ENCODE measurements at regions not wholly inside any gene's neighbourhood (a gene's known extent, or its start where the extent isn't known, plus 50 kb on each side); places are given as distances from the start of the nearest gene placed in this dataset.

GRCh38 chr20:52268184-52268749, 76.7 kb upstream of the ZFP64 start:
- no peak overlapping the region for H4K91ac ChIP-seq (replicated peaks; ENCODE audit: insufficient read length, low read length)
- H3K23ac ChIP-seq (ENCODE audit: insufficient read length), result no peak overlapping the region
- no peaks in the 10 kb centered on the region for H3K27me3 ChIP-seq (replicated peaks in 1 of 4; ENCODE audit: control insufficient read depth in 3 of 4, extremely low read depth in 1 of 4, insufficient read depth in 3 of 4, low read length in 3 of 4)
- H2BK12ac ChIP-seq (ENCODE audit: low read depth, low read length), result no peak overlapping the region
- H3K18ac ChIP-seq (ENCODE audit: extremely low read depth, low read length), result no peak overlapping the region
- no peak overlapping the region for H2BK20ac ChIP-seq (ENCODE audit: low read length)
- DNase-seq (ENCODE audit: low read depth in 1 of 2, low spot score in 2 of 2) (no peak), FAIRE-seq (no peak)
- H3K4ac ChIP-seq (replicated peaks; ENCODE audit: insufficient read length, low read depth, low read length), result no peak overlapping the region
- no peak overlapping the region for H4K8ac ChIP-seq (ENCODE audit: extremely low read depth, insufficient read depth, low read length)
- TF ChIP-seq TEAD4 (IDR thresholded peaks at IDR 0.05; ENCODE audit: low read depth, low read length) (no peak), EZH2 (IDR thresholded peaks at IDR 0.05; ENCODE audit: low read depth, low read length, severe bottlenecking) (no peak), TAF1 (IDR thresholded peaks at IDR 0.05; ENCODE audit: low read depth, low read length) (no peak), TBP (IDR thresholded peaks at IDR 0.05; ENCODE audit: low read depth, low read length) (no peak), KDM5A (IDR thresholded peaks at IDR 0.05; ENCODE audit: low read length) (no peak), MAX (IDR thresholded peaks at IDR 0.05) (no peak), CBX5 (IDR thresholded peaks at IDR 0.05; ENCODE audit: low read depth, low read length) (no peak), ASH2L (IDR thresholded peaks at IDR 0.05; ENCODE audit: low read length) (no peak), POLR2AphosphoS5 (IDR thresholded peaks at IDR 0.05; ENCODE audit: low read depth, low read length) (no peak)
- TF ChIP-seq, protein P1, sequence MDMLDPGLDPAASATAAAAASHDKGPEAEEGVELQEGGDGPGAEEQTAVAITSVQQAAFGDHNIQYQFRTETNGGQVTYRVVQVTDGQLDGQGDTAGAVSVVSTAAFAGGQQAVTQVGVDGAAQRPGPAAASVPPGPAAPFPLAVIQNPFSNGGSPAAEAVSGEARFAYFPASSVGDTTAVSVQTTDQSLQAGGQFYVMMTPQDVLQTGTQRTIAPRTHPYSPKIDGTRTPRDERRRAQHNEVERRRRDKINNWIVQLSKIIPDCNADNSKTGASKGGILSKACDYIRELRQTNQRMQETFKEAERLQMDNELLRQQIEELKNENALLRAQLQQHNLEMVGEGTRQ (IDR thresholded peaks at IDR 0.05; ENCODE audit: low read length), result no peak
- TF ChIP-seq, protein P2, sequence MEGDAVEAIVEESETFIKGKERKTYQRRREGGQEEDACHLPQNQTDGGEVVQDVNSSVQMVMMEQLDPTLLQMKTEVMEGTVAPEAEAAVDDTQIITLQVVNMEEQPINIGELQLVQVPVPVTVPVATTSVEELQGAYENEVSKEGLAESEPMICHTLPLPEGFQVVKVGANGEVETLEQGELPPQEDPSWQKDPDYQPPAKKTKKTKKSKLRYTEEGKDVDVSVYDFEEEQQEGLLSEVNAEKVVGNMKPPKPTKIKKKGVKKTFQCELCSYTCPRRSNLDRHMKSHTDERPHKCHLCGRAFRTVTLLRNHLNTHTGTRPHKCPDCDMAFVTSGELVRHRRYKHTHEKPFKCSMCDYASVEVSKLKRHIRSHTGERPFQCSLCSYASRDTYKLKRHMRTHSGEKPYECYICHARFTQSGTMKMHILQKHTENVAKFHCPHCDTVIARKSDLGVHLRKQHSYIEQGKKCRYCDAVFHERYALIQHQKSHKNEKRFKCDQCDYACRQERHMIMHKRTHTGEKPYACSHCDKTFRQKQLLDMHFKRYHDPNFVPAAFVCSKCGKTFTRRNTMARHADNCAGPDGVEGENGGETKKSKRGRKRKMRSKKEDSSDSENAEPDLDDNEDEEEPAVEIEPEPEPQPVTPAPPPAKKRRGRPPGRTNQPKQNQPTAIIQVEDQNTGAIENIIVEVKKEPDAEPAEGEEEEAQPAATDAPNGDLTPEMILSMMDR (IDR thresholded peaks at IDR 0.05; ENCODE audit: control extremely low read depth in 1 of 3, insufficient read depth in 1 of 3, low read depth in 1 of 3, low read length in 3 of 3), result no peak
- H2BK15ac ChIP-seq (ENCODE audit: low read length), result no peak overlapping the region
- no peaks in the 10 kb centered on the region for H3K23me2 ChIP-seq (ENCODE audit: low read depth, low read length)
- no peak overlapping the region for H3K9ac ChIP-seq (replicated peaks in 1 of 4; ENCODE audit: extremely low read depth in 1 of 4, low read depth in 3 of 4, low read length in 3 of 4)
- ChIA-PET POLR2A (ENCODE audit: partially characterized antibody) (no interaction called here), CTCF (ENCODE audit: partially characterized antibody) (interaction anchor here (0.6 kb wide), 2 partner anchors 24 to 1375 kb away, joined by 3 read pairs; no protein-coding TSS in a partner anchor)
- no peak overlapping the region for H3K14ac ChIP-seq (ENCODE audit: insufficient read length)
- no peak overlapping the region for H3K27ac ChIP-seq (ENCODE audit: low read depth, low read length)
- H4K20me1 ChIP-seq (replicated peaks in 1 of 2; ENCODE audit: control insufficient read depth in 1 of 2, insufficient read depth in 2 of 2, low read length in 2 of 2), result no peaks in the 10 kb centered on the region
- no peaks in the 10 kb centered on the region for H3K79me2 ChIP-seq (ENCODE audit: control insufficient read depth in 1 of 2, insufficient read depth in 2 of 2, low read length in 2 of 2)
- 86% methylated on average over 4 of the region's 4 CpGs; no CpG with 5 or more reads in 1 of the 2 experiments for WGBS, 2 experiments (ENCODE audit: extremely low coverage in 1 of 2, insufficient coverage in 1 of 2, insufficient read length in 1 of 2, insufficient replicate concordance in 2 of 2, low coverage in 1 of 2, low lambda C conversion rate in 2 of 2, missing lambda C conversion rate in 1 of 2)
- H2BK5ac ChIP-seq (ENCODE audit: low read depth, low read length), result no peak overlapping the region
- H3K9me3 ChIP-seq (ENCODE audit: insufficient read depth in 2 of 2, low read depth in 1 of 2, low read length in 1 of 2), result no peaks in the 10 kb centered on the region
- H3K4me2 ChIP-seq (ENCODE audit: insufficient read depth in 1 of 2, low read depth in 2 of 2, low read length in 2 of 2), result no peak overlapping the region
- no peak overlapping the region for H2BK120ac ChIP-seq (replicated peaks; ENCODE audit: low read depth, low read length)
- no peak overlapping the region for H2AK5ac ChIP-seq (ENCODE audit: low read depth, low read length)
- H3K56ac ChIP-seq (replicated peaks; ENCODE audit: insufficient read length, low read depth, low read length), result no peak overlapping the region
- no peaks in the 10 kb centered on the region for H3K36me3 ChIP-seq (ENCODE audit: control insufficient read depth in 2 of 4, insufficient read depth in 4 of 4, low read length in 3 of 4)
- H4K5ac ChIP-seq (ENCODE audit: insufficient read length, low read depth, low read length), result no peak overlapping the region
- no peak overlapping the region for H3K4me3 ChIP-seq (ENCODE audit: extremely low read depth in 1 of 4, insufficient read depth in 2 of 4, low read depth in 3 of 4, low read length in 4 of 4)
- no peaks in the 10 kb centered on the region for H3K79me1 ChIP-seq (ENCODE audit: low read depth, low read length)
- H3K4me1 ChIP-seq (replicated peaks in 1 of 4; ENCODE audit: control insufficient read depth in 3 of 4, insufficient read depth in 4 of 4, low read length in 3 of 4), result no peaks in the 10 kb centered on the region
- H2AFZ ChIP-seq (ENCODE audit: low read length), result no peak overlapping the region

All from H1 (cell line).